H9 (cell line): ENCODE measurements at regions not wholly inside any gene's neighbourhood (a gene's known extent, or its start where the extent isn't known, plus 50 kb on each side); places are given as distances from the start of the nearest gene placed in this dataset.

Source experiments
- DNase-seq: peaks from one replicate; pipeline ENCODE4 v3.0.0-alpha.2; 2017
- H2AFZ ChIP-seq: one replicate; pipeline ENCODE4 v1.6.1; 2013; ENCODE audit warnings: mild to moderate bottlenecking, low read length, control low read depth, moderate library complexity
- H2AK5ac ChIP-seq: 2 replicates; pipeline ENCODE4 v1.6.1; 2013; ENCODE audit warnings: low read length, control low read depth, mixed read lengths; ENCODE audit not compliant: insufficient read length
- H2BK120ac ChIP-seq: one replicate; pipeline ENCODE4 v1.6.1; 2013; ENCODE audit warnings: low read depth, mild to moderate bottlenecking, low read length, control low read depth, inconsistent platforms; ENCODE audit not compliant: poor library complexity, severe bottlenecking
- H2BK12ac ChIP-seq: 2 replicates; pipeline ENCODE4 v1.6.1; 2013; ENCODE audit warnings: low read length, control low read depth, mixed read lengths, low read depth; ENCODE audit not compliant: insufficient read length
- H2BK15ac ChIP-seq: 2 replicates; pipeline ENCODE4 v1.6.1; 2013; ENCODE audit warnings: low read depth, low read length, control low read depth
- H2BK20ac ChIP-seq: one replicate; pipeline ENCODE4 v1.6.1; 2013; ENCODE audit warnings: low read depth, mild to moderate bottlenecking, low read length, control low read depth, inconsistent platforms; ENCODE audit not compliant: poor library complexity, severe bottlenecking
- H2BK5ac ChIP-seq: 2 replicates; pipeline ENCODE4 v1.6.1; 2013; ENCODE audit warnings: low read length, control low read depth, mixed read lengths; ENCODE audit not compliant: insufficient read length
- H3K14ac ChIP-seq: 2 replicates; pipeline ENCODE4 v1.6.1; 2013; ENCODE audit warnings: low read length, control low read depth; ENCODE audit not compliant: insufficient read depth
- H3K18ac ChIP-seq: 2 replicates; pipeline ENCODE4 v1.6.1; 2013; ENCODE audit warnings: low read depth, mild to moderate bottlenecking, mixed read lengths, low read length, control low read depth; ENCODE audit not compliant: insufficient read length
- H3K23ac ChIP-seq: 2 replicates; pipeline ENCODE4 v1.6.1; 2013; ENCODE audit warnings: low read length, control low read depth, mixed read lengths, low read depth; ENCODE audit not compliant: insufficient read length
- H3K23me2 ChIP-seq: 2 replicates; pipeline ENCODE4 v1.6.1; 2013; ENCODE audit warnings: low read depth, mild to moderate bottlenecking, mixed read lengths, low read length, control low read depth; ENCODE audit not compliant: insufficient read length, poor library complexity, severe bottlenecking
- H3K27ac ChIP-seq: 2 replicates; pipeline ENCODE4 v1.5.1; 2013; ENCODE audit warnings: low read length, control low read depth, mixed read lengths, low read depth; ENCODE audit not compliant: insufficient read length
- H3K27me3 ChIP-seq: 2 replicates; pipeline ENCODE4 v1.6.1; 2013; ENCODE audit warnings: low read length, control low read depth, inconsistent platforms; ENCODE audit not compliant: insufficient read depth
- H3K4ac ChIP-seq: 2 replicates; pipeline ENCODE4 v1.6.1; 2013; ENCODE audit warnings: low read depth, mild to moderate bottlenecking, control low read depth, inconsistent platforms, low read length, moderate library complexity
- H3K4me1 ChIP-seq: 2 replicates; pipeline ENCODE4 v1.6.1; 2013; ENCODE audit warnings: low read length, control low read depth, inconsistent platforms; ENCODE audit not compliant: insufficient read depth
- H3K4me2 ChIP-seq: 2 replicates; pipeline ENCODE4 v1.6.1; 2013; ENCODE audit warnings: low read length, control low read depth, mixed read lengths; ENCODE audit not compliant: insufficient read length, insufficient read depth
- H3K56ac ChIP-seq: 2 replicates; pipeline ENCODE4 v1.6.1; 2013; ENCODE audit warnings: low read depth, mild to moderate bottlenecking, mixed read lengths, low read length, control low read depth; ENCODE audit not compliant: insufficient read length
- H3K79me1 ChIP-seq: 2 replicates; pipeline ENCODE4 v1.6.1; 2013; ENCODE audit warnings: low read depth, mild to moderate bottlenecking, moderate library complexity, low read length, control low read depth, inconsistent platforms; ENCODE audit not compliant: insufficient read depth, poor library complexity, severe bottlenecking
- H3K79me2 ChIP-seq: 2 replicates; pipeline ENCODE4 v1.6.1; 2013; ENCODE audit warnings: low read length, control low read depth, inconsistent platforms; ENCODE audit not compliant: insufficient read depth
- H3K9ac ChIP-seq: 2 replicates; pipeline ENCODE4 v1.6.1; 2013; ENCODE audit warnings: low read length, control low read depth, mixed read lengths; ENCODE audit not compliant: insufficient read length; ENCODE audit errors: extremely low read depth
- H3K9me3 ChIP-seq: one replicate; pipeline ENCODE4 v1.6.1; 2013; ENCODE audit warnings: low read depth, low read length, inconsistent platforms; ENCODE audit not compliant: control insufficient read depth
- H3T11ph ChIP-seq: one replicate; pipeline ENCODE4 v1.6.1; 2013; ENCODE audit warnings: mild to moderate bottlenecking, low read length, control low read depth, inconsistent platforms
- H4K20me1 ChIP-seq: one replicate; pipeline ENCODE4 v1.6.1; 2013; ENCODE audit not compliant: control insufficient read depth, insufficient read length, insufficient read depth
- H4K5ac ChIP-seq: 2 replicates; pipeline ENCODE4 v1.6.1; 2013; ENCODE audit warnings: low read depth, mild to moderate bottlenecking, mixed read lengths, low read length, control low read depth; ENCODE audit not compliant: insufficient read length
- H4K8ac ChIP-seq: replicated peaks from 2 replicates; pipeline ENCODE4 v1.6.1; 2013; ENCODE audit warnings: low read length, control low read depth, mixed read lengths, low read depth; ENCODE audit not compliant: insufficient read length
- H4K91ac ChIP-seq: 2 replicates; pipeline ENCODE4 v1.6.1; 2013; ENCODE audit warnings: low read depth, mild to moderate bottlenecking, moderate library complexity, mixed read lengths, low read length, control low read depth; ENCODE audit not compliant: insufficient read length
- H3K27ac Mint-ChIP-seq, 3 experiments: 2 replicates in 2 of 3; 3 replicates in 1 of 3; pipeline ENCODE4 v1.8.0; 2020 to 2021; ENCODE audit warnings: mixed read lengths in 3 of 3, mild to moderate bottlenecking in 1 of 3, moderate library complexity in 1 of 3
- H3K27me3 Mint-ChIP-seq: 2 replicates; pipeline ENCODE4 v1.8.0; 2021; ENCODE audit warnings: low read depth, mild to moderate bottlenecking, moderate library complexity, mixed read lengths
- H3K36me3 Mint-ChIP-seq, 3 experiments: 2 replicates in 2 of 3; 3 replicates in 1 of 3; pipeline ENCODE4 v1.8.0; 2020 to 2021; ENCODE audit warnings: low read depth in 3 of 3, mixed read lengths in 3 of 3; ENCODE audit not compliant: insufficient read depth in 1 of 3
- H3K4me1 Mint-ChIP-seq, 2 experiments: 2 replicates each; pipeline ENCODE4 v1.8.0; 2020; ENCODE audit warnings: mixed read lengths in 2 of 2
- H3K4me3 Mint-ChIP-seq, 2 experiments: 2 replicates in 1 of 2; 3 replicates in 1 of 2; pipeline ENCODE4 v1.8.0; 2020 to 2021; ENCODE audit warnings: mild to moderate bottlenecking in 2 of 2, mixed read lengths in 2 of 2, moderate library complexity in 1 of 2
- H3K9me3 Mint-ChIP-seq, 2 experiments: 2 replicates in 1 of 2; 3 replicates in 1 of 2; pipeline ENCODE4 v1.8.0; 2020; ENCODE audit warnings: mild to moderate bottlenecking in 2 of 2, mixed read lengths in 2 of 2, moderate library complexity in 1 of 2
- WGBS: extraction: QIAGEN DNeasy Blood & Tissue Kit; methylation state at CpG from one replicate; pipeline ENCODE4 v1.1.7; 2013; ENCODE audit warnings: missing lambda C conversion rate, low lambda C conversion rate, mixed read lengths; ENCODE audit not compliant: insufficient read length; ENCODE audit errors: extremely low coverage; 5-methylcytosine and 5-hydroxymethylcytosine counted together
- TF ChIP-seq, protein P1 (sequence below): fragments of 200-600 bp; sonication (generic); conservative IDR thresholded peaks from 3 replicates; pipeline ENCODE4 v1.8.0; 2021; ENCODE audit warnings: antibody characterized with exemption, mild to moderate bottlenecking

GRCh38 chr7:67391168-67391567, 394.5 kb downstream of the TYW1 start:
- Histone ChIP-seq H2BK20ac (no peak overlapping the region), H2BK12ac (no peak overlapping the region), H4K20me1 (no peaks in the 10 kb centered on the region), H2BK120ac (no peak overlapping the region), H3K23ac (no peak overlapping the region), H3K56ac (no peak overlapping the region), H2BK5ac (no peak overlapping the region), H4K91ac (no peak overlapping the region), H2AFZ (no peak overlapping the region), H4K8ac (no peak overlapping the region), H3T11ph (no peak overlapping the region), H3K4ac (no peak overlapping the region), H3K27me3 (no peaks in the 10 kb centered on the region), H3K79me1 (no peaks in the 10 kb centered on the region), H3K9ac (no peak overlapping the region), H3K4me2 (no peak overlapping the region), H3K18ac (no peak overlapping the region), H3K9me3 (no peaks in the 10 kb centered on the region), H3K79me2 (no peaks in the 10 kb centered on the region; the same call in 1 of the 2 replicates), H2AK5ac (no peak overlapping the region), H3K27ac (no peak overlapping the region), H2BK15ac (no peak overlapping the region), H3K14ac (no peak overlapping the region), H3K23me2 (peaks cover 5% of the 10 kb centered on the region), H4K5ac (no peak overlapping the region), H3K4me1 (peaks cover 2% of the 10 kb centered on the region; the same call in 1 of the 2 replicates)
- no peak overlapping the region for H3K4me3 Mint-ChIP-seq
- TF ChIP-seq, protein P1, sequence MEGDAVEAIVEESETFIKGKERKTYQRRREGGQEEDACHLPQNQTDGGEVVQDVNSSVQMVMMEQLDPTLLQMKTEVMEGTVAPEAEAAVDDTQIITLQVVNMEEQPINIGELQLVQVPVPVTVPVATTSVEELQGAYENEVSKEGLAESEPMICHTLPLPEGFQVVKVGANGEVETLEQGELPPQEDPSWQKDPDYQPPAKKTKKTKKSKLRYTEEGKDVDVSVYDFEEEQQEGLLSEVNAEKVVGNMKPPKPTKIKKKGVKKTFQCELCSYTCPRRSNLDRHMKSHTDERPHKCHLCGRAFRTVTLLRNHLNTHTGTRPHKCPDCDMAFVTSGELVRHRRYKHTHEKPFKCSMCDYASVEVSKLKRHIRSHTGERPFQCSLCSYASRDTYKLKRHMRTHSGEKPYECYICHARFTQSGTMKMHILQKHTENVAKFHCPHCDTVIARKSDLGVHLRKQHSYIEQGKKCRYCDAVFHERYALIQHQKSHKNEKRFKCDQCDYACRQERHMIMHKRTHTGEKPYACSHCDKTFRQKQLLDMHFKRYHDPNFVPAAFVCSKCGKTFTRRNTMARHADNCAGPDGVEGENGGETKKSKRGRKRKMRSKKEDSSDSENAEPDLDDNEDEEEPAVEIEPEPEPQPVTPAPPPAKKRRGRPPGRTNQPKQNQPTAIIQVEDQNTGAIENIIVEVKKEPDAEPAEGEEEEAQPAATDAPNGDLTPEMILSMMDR = no peak; the same call in 2 of the 3 replicates
- H3K36me3 Mint-ChIP-seq = peaks cover 2 to 11% (median 2%) of the 10 kb centered on the region in 3 experiments; a peak in 4 of 7 replicates
- WGBS = no CpG with 5 or more reads among the region's 19 CpGs
- no peak overlapping the region for H3K27ac Mint-ChIP-seq
- peak; percentile 38 for DNase-seq
- H3K27me3 Mint-ChIP-seq = no peaks in the 10 kb centered on the region
- peaks cover 22 to 38% of the 10 kb centered on the region in 2 experiments for H3K4me1 Mint-ChIP-seq
- H3K9me3 Mint-ChIP-seq = peaks cover 2 to 7% of the 10 kb centered on the region in 2 experiments; a peak in 3 of 5 replicates
